ENCODE measurements at regions not wholly inside any gene's neighbourhood (a gene's known extent, or its start where the extent isn't known, plus 50 kb on each side); places are given as distances from the start of the nearest gene placed in this dataset.

DNA sequence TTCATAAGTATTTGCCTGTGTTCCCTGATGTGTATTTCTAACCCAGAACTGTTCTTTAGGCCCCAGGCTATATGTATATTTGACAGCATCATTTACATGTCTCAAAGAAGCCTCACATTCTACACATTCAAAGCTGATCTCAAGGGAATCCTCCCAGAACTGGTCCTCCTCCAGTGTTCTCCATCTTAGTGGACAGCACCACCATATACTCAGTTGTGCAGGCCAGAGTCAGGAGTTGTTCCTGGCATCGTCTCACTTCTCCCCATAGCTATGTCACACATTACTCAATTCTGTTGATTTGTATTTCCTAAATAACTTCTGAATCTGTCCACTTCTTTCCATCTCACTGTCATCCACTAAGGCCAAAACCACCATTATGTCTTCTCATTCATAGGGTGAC, 82.8 kb upstream of the TRPC3 start:
- Histone ChIP-seq H3K36me3 (ENCODE audit: insufficient read depth, low read length) (no peaks in the 10 kb centered on the region), H3K27ac (ENCODE audit: low read depth, low read length, poor library complexity, severe bottlenecking) (no peak overlapping the region), H3K9me2 (ENCODE audit: insufficient read depth, low read length) (no peaks in the 10 kb centered on the region), H3K4me3 (ENCODE audit: low read depth, low read length, poor library complexity, severe bottlenecking) (no peak overlapping the region), H3K4me2 (ENCODE audit: low read length) (no peak overlapping the region), H3K79me2 (ENCODE audit: insufficient read depth, low read depth, low read length) (no peaks in the 10 kb centered on the region), H3K4me1 (ENCODE audit: insufficient read depth, low read length, poor library complexity, severe bottlenecking) (no peaks in the 10 kb centered on the region), H3K9me3 (ENCODE audit: low read length) (no peaks in the 10 kb centered on the region), H4K20me1 (ENCODE audit: insufficient read depth, low read length) (no peaks in the 10 kb centered on the region), H2AFZ (ENCODE audit: low read length) (no peak overlapping the region)
- TF ChIP-seq EZH2phosphoT487 (IDR thresholded peaks at IDR 0.05; ENCODE audit: borderline replicate concordance, low read depth, low read length): no peak
- TF ChIP-seq, protein P1, sequence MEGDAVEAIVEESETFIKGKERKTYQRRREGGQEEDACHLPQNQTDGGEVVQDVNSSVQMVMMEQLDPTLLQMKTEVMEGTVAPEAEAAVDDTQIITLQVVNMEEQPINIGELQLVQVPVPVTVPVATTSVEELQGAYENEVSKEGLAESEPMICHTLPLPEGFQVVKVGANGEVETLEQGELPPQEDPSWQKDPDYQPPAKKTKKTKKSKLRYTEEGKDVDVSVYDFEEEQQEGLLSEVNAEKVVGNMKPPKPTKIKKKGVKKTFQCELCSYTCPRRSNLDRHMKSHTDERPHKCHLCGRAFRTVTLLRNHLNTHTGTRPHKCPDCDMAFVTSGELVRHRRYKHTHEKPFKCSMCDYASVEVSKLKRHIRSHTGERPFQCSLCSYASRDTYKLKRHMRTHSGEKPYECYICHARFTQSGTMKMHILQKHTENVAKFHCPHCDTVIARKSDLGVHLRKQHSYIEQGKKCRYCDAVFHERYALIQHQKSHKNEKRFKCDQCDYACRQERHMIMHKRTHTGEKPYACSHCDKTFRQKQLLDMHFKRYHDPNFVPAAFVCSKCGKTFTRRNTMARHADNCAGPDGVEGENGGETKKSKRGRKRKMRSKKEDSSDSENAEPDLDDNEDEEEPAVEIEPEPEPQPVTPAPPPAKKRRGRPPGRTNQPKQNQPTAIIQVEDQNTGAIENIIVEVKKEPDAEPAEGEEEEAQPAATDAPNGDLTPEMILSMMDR (conservative IDR thresholded peaks at IDR 0.05; ENCODE audit: low read length): no peak
- CTCF ChIA-PET (ENCODE audit: unreplicated experiment): no interaction called here
- intact Hi-C loops (cut with micrococcal nuclease; ENCODE audit: unreplicated experiment): no loop called here
- no peak for DNase-seq (ENCODE audit: low spot score)
- BruUV-seq (replicated peaks): no TSS peak
- POLR2A ChIA-PET: no interaction called here

DNA sequence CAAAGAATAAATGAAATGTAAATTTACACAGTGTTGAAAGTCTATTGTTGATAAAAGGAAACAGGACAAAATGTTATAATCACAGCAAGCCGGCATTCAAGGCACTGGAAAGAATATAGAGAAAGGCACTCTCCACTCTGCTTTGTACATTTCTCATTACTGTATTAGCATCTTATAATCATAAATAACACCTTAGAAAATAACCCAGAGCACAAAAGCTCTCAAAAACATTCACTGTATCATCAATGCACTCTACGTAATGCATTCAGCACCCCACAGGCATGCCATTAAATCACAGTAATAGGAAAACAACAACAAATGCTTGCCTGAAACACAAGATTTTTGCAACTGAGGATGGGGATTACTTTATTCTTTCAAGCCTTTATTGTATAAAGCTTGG, 75.3 kb upstream of the TRPC3 start:
- Histone ChIP-seq H3K36me3 (ENCODE audit: insufficient read depth, low read length) (no peaks in the 10 kb centered on the region), H3K27ac (ENCODE audit: low read depth, low read length, poor library complexity, severe bottlenecking) (no peak overlapping the region), H3K79me2 (ENCODE audit: insufficient read depth, low read depth, low read length) (no peaks in the 10 kb centered on the region), H3K4me1 (ENCODE audit: insufficient read depth, low read length, poor library complexity, severe bottlenecking) (no peaks in the 10 kb centered on the region), H4K20me1 (ENCODE audit: insufficient read depth, low read length) (no peaks in the 10 kb centered on the region), H3K4me3 (ENCODE audit: low read depth, low read length, poor library complexity, severe bottlenecking) (no peak overlapping the region), H3K9me2 (ENCODE audit: insufficient read depth, low read length) (no peaks in the 10 kb centered on the region), H3K4me2 (ENCODE audit: low read length) (no peak overlapping the region), H2AFZ (ENCODE audit: low read length) (no peak overlapping the region), H3K9me3 (ENCODE audit: low read length) (no peaks in the 10 kb centered on the region)
- intact Hi-C loops (cut with micrococcal nuclease; ENCODE audit: unreplicated experiment): no loop called here
- ChIA-PET CTCF (ENCODE audit: unreplicated experiment) (no interaction called here), POLR2A (no interaction called here)
- no peak for DNase-seq (ENCODE audit: low spot score)
- TF ChIP-seq, protein P1 (conservative IDR thresholded peaks at IDR 0.05; ENCODE audit: low read length): no peak
- TF ChIP-seq EZH2phosphoT487 (IDR thresholded peaks at IDR 0.05; ENCODE audit: borderline replicate concordance, low read depth, low read length): no peak
- no TSS peak for BruUV-seq (replicated peaks)

DNA sequence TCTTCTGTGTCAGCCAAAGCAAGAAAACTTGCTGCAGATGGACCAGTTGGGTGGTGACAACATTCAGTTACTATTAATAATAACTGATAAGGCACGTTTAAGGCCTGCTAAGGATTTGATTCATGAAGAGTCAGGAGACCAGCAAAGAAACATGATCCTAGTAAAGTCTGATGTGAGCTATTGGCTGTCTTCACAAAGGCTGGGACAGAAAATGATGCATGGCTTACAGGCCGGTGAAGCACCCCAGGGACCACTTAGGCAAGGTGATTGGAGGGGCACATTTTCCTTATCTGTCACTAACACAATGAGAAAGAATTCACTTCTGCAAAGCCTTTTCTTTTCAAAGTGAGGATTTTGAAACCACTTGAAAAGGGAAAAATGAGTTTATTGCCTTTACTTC, 65.4 kb upstream of the TRPC3 start:
- POLR2A ChIA-PET: no interaction called here
- no TSS peak for BruUV-seq (replicated peaks)

More for the DNA sequence above, 65.4 kb upstream of the TRPC3 start:
- TF ChIP-seq, protein P1 (conservative IDR thresholded peaks at IDR 0.05; ENCODE audit: low read length): no peak
- TF ChIP-seq EZH2phosphoT487 (IDR thresholded peaks at IDR 0.05; ENCODE audit: borderline replicate concordance, low read depth, low read length): no peak
- no peaks in the 10 kb centered on the region for H3K36me3 ChIP-seq (ENCODE audit: insufficient read depth, low read length)
- no peak overlapping the region for H2AFZ ChIP-seq (ENCODE audit: low read length)
- CTCF ChIA-PET (ENCODE audit: unreplicated experiment): no interaction called here
- no peaks in the 10 kb centered on the region for H3K9me3 ChIP-seq (ENCODE audit: low read length)
- H3K4me3 ChIP-seq (ENCODE audit: low read depth, low read length, poor library complexity, severe bottlenecking): no peak overlapping the region
- H3K27ac ChIP-seq (ENCODE audit: low read depth, low read length, poor library complexity, severe bottlenecking): no peak overlapping the region
- intact Hi-C loops (cut with micrococcal nuclease; ENCODE audit: unreplicated experiment): no loop called here
- H3K4me2 ChIP-seq (ENCODE audit: low read length): no peak overlapping the region
- no peaks in the 10 kb centered on the region for H3K79me2 ChIP-seq (ENCODE audit: insufficient read depth, low read depth, low read length)
- no peaks in the 10 kb centered on the region for H3K9me2 ChIP-seq (ENCODE audit: insufficient read depth, low read length)
- H4K20me1 ChIP-seq (ENCODE audit: insufficient read depth, low read length): no peaks in the 10 kb centered on the region
- no peaks in the 10 kb centered on the region for H3K4me1 ChIP-seq (ENCODE audit: insufficient read depth, low read length, poor library complexity, severe bottlenecking)
- DNase-seq (ENCODE audit: low spot score): no peak
